SK-N-SH (cell line): ENCODE measurements at regions not wholly inside any gene's neighbourhood (a gene's known extent, or its start where the extent isn't known, plus 50 kb on each side); places are given as distances from the start of the nearest gene placed in this dataset.

ENCODE experiments used
- JUND ChIP-seq: IDR thresholded peaks from 2 replicates; pipeline ENCODE4 v1.4.0; 2012
- RCOR1 ChIP-seq: fragments of 150-350 bp; IDR thresholded peaks from 2 replicates; pipeline ENCODE4 v1.6.1; 2017; ENCODE audit warnings: antibody characterized with exemption, low read length
- SIN3A ChIP-seq: IDR thresholded peaks from 2 replicates; pipeline ENCODE4 v1.6.1; 2012; ENCODE audit warnings: low read depth, mild to moderate bottlenecking, low read length, moderate library complexity, borderline replicate concordance
- TF ChIP-seq, protein P1 (sequence below): fragments of 200-600 bp; sonication (generic); IDR thresholded peaks from 2 replicates; pipeline ENCODE4 v1.6.1; 2017; ENCODE audit warnings: antibody characterized with exemption, mild to moderate bottlenecking, moderate library complexity

DNA sequence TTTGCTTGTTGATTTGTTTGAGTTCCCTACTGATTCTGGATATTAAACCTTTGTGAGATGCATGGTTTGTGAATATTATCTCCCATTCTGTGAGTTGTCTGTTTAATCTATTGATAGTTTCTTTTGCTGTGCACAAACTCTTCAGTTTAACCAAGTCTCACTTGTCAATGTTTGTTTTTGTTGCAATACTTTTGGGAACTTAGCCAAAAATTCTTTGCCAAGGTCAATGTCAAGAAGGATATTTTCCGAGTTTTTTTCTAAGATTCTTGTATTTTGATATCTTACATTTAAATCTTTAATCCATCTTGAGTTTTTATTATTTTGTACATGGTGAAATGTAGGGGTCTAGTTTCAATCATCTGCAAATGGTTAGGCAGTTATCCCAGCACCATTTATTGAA lies 1230.7 kb upstream of the NCAM2 start:
- no peak for TF ChIP-seq JUND
- no peak for TF ChIP-seq RCOR1
- TF ChIP-seq SIN3A, result no peak
- TF ChIP-seq, protein P1, sequence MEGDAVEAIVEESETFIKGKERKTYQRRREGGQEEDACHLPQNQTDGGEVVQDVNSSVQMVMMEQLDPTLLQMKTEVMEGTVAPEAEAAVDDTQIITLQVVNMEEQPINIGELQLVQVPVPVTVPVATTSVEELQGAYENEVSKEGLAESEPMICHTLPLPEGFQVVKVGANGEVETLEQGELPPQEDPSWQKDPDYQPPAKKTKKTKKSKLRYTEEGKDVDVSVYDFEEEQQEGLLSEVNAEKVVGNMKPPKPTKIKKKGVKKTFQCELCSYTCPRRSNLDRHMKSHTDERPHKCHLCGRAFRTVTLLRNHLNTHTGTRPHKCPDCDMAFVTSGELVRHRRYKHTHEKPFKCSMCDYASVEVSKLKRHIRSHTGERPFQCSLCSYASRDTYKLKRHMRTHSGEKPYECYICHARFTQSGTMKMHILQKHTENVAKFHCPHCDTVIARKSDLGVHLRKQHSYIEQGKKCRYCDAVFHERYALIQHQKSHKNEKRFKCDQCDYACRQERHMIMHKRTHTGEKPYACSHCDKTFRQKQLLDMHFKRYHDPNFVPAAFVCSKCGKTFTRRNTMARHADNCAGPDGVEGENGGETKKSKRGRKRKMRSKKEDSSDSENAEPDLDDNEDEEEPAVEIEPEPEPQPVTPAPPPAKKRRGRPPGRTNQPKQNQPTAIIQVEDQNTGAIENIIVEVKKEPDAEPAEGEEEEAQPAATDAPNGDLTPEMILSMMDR, result no peak
